ENCODE measurements at regions not wholly inside any gene's neighbourhood (a gene's known extent, or its start where the extent isn't known, plus 50 kb on each side); places are given as distances from the start of the nearest gene placed in this dataset.

GRCh38 chr14:105859717-105860614 is 333.6 kb downstream of the TMEM121 start:
- no peak for ATAC-seq

- no peak for ATAC-seq
These were observed 334.5 kb downstream of the TMEM121 start for GRCh38 chr14:105860615-105861580.

GRCh38 chr14:105861985-105862465 is 335.6 kb downstream of the TMEM121 start:
- ATAC-seq: peak; percentile 8

GRCh38 chr14:105862581-105863239 is 336.3 kb downstream of the TMEM121 start:
- ATAC-seq: no peak

DNA sequence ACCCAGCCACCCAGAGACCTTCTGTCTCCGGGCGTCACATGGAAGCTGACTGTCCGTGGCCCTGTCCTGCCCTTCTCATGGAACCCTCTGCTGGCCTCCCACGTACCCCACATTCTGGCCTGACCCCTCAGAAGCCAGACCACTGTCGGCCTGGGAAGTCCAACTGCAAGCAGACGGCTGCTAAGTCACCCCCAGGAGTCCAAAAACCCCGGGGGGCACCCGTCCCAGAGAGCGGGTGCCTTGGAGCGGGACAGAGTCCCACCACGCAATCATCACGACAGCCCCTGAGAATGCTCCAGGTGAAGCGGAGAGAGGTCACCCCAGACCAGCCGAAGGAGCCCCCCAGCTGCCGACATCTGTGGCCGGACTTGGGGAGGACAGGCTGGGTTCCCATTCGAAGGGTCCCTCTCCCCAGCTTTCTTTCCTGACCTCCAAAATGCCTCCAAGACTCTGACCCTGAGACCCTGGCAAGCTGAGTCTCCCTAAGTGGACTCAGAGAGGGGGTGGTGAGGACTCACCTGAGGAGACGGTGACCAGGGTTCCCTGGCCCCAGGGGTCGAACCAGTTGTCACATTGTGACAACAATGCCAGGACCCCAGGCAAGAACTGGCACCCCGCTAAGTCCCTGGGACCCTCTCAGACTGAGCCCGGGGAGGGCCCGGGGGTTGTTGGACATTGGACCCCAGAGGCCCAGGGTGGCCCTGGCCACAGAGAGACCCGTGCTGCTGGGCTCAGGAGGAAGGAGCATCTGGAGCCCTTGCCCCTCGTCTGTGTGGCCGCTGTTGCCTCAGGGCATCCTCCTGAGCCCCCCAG is 337.1 kb downstream of the TMEM121 start:
- ATAC-seq: no peak

DNA sequence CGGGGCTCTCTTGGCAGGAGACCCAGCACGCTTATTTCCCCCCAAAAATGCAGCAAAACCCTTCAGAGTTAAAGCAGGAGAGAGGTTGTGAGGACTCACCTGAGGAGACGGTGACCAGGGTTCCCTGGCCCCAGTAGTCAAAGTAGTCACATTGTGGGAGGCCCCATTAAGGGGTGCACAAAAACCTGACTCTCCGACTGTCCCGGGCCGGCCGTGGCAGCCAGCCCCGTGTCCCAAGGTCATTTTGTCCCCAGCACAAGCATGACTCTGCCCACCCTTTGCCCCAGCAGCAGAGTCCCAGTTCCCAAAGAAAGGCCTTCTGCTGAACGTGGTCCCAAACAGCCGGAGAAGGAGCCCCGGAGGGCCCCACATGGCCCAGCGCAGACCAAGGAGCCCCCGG is 337.7 kb downstream of the TMEM121 start:
- no peak for ATAC-seq

GRCh38 chr14:105864651-105865265 is 338.4 kb downstream of the TMEM121 start:
- ATAC-seq: no peak

GRCh38 chr14:105865266-105865903 is 339.0 kb downstream of the TMEM121 start:
- ATAC-seq: no peak

DNA sequence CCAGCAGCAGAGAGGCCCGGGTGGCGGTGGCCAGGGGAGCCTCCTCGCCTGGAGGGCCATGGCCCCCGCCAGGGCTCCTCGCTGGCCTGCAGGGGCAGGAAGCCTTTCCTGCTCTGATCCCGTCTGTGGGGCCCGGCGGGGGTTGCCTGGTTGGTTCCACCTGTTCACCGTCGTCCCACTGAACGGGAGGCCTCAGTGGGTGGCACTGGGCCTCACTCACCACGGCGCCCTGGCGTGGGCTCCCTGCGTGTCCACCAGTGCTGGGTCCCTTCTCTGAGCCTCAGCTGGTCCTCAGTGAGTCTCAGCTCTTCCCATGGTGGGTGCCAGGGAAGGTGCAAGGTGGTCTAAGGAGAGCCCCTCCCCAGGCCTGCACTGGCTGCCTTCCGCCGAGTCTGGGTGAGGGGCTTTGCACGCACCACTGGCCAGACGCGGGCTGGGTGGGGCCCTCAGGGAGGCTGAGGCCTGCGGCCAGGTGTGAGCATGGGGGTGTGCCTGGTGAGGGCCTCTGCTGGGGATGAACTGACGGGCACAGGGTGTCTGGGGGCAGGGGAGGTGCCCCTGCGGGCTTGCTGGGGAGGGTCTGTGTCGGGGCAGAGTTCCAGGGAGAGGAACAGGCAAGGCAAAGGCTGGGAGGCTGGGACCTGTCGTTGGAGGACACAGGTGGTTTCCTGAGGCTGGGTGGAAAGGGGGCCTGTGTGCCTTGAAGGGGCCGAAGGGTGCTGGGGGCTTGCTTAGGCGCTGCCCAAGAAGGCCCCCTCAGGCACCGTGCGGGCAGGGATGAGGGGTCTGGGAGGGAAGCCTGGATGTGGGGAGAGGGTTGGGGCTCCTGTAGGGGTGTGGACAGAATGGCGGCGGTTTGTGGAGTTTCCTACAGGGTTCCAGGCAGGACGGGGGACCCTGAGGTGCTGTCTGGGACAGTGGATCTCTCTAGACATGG is 339.8 kb downstream of the TMEM121 start:
- ATAC-seq: no peak

DNA sequence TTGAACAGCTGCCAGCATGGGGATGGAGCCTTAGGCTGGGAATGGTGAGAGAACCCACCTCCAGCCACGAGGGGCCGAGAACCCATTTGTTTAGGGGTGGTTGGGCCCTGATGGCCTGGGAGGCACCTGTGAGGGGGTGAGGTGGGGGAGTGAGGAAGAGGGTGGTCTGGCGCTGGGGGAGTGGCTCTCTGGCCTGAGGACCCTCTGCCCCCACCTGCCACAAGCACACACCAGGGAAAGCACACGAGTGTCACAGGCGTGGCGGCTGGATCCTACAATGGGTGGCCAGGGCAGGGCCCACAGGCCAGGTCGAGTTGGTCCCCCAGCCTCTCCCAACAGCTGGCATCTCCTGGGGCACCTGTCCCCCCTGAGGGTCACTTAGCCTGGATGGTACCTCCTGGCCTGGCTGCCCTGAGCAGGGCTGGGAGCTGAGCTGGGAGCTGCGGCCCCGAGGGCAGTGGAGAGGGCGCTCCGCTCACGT is 340.5 kb downstream of the TMEM121 start:
- ATAC-seq: no peak

GRCh38 chr14:105867961-105868599 is 341.7 kb downstream of the TMEM121 start:
- ATAC-seq: no peak

- no peak for ATAC-seq
These were observed 345.2 kb downstream of the TMEM121 start for GRCh38 chr14:105871590-105871989.

DNA sequence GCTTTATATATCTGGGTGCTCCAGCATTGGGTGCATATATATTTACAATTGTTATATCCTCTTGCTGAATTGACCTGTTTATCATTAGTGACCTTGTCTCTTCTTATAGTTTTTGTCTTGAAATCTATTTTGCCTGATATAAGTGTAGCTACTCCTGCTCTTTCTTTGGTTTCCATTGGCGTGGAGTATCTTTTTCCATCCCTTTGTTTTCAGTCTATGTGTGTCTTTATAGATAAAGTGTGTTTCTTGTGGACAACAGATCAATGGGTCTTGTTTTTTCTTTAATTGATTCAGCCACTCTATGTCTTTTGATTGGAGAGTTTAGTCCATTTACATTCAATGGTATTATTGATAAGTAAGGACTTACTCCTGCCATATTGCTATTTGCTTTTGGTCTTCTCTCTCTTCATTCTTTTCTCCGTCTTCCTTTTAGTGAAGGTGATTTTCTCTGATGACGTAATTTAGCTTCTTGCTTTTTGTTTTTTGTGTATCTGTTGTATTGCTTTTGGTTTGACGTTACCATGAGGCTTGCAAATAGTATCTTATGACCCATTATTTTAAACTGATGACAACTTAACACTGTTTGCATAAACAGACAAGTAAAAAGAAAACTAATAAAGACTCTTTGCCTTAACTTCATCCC is 347.6 kb downstream of the TMEM121 start:
- ATAC-seq: no peak

GRCh38 chr14:105876158-105876557 is 349.8 kb downstream of the TMEM121 start:
- ATAC-seq: no peak

- no peak for ATAC-seq
These were observed 350.4 kb downstream of the TMEM121 start for GRCh38 chr14:105876829-105877228.

GRCh38 chr14:105877645-105878044 is 351.3 kb downstream of the TMEM121 start:
- ATAC-seq: no peak

- no peak for ATAC-seq
These were observed 351.7 kb downstream of the TMEM121 start for GRCh38 chr14:105878125-105878524.

GRCh38 chr14:105878554-105878953 is 352.2 kb downstream of the TMEM121 start:
- ATAC-seq: no peak
